Gastroesophageal sphincter (tissue), 3 donors: ENCODE measurements at regions not wholly inside any gene's neighbourhood (a gene's known extent, or its start where the extent isn't known, plus 50 kb on each side); places are given as distances from the start of the nearest gene placed in this dataset.

ENCODE experiments used
- CTCF ChIP-seq, 4 experiments: fragments of 200-600 bp in 2 of 4; fragments of 450-650 bp in 2 of 4; sonication (generic) in 1 of 4; IDR thresholded peaks; one replicate each; pipeline ENCODE4 v1.5.1; 2017 to 2019; ENCODE audit warnings: antibody characterized with exemption in 4 of 4, mild to moderate bottlenecking in 2 of 4, moderate library complexity in 2 of 4
- EP300 ChIP-seq: sonication (generic); formaldehyde crosslinking; IDR thresholded peaks from one replicate; pipeline ENCODE4 v1.6.1; 2017; ENCODE audit warnings: antibody characterized with exemption, mild to moderate bottlenecking
- POLR2A ChIP-seq, 2 donors: fragments of 450-650 bp; IDR thresholded peaks; one replicate each; pipeline ENCODE4 v1.6.1; 2017; ENCODE audit warnings: antibody characterized with exemption in 2 of 2, mild to moderate bottlenecking in 2 of 2, moderate library complexity in 1 of 2
- POLR2AphosphoS5 ChIP-seq: sonication (generic); formaldehyde crosslinking; IDR thresholded peaks from one replicate; pipeline ENCODE4 v1.6.1; 2017; ENCODE audit warnings: antibody characterized with exemption

- TF ChIP-seq CTCF (IDR thresholded peaks at IDR 0.05) (no peak), POLR2AphosphoS5 (no peak), POLR2A (IDR thresholded peaks at IDR 0.05) (no peak), EP300 (no peak)
Measured at GRCh38 chr4:100083289-100083688, 107.0 kb downstream of the DDIT4L start.
